Hepatic stellate cell (primary cell): ENCODE measurements at regions not wholly inside any gene's neighbourhood (a gene's known extent, or its start where the extent isn't known, plus 50 kb on each side); places are given as distances from the start of the nearest gene placed in this dataset.
A peak's percentile ranks its signal among the peaks of the same experiment; 100 is the strongest.
"Not testable (repeated sequence)": the region's sequence is repeated elsewhere in the genome, so short reads cannot be mapped to it uniquely, and the experiment has no call there.

ENCODE experiments used
- DNase-seq: peaks from one replicate; pipeline ENCODE4 v3.0.0; 2011; ENCODE audit warnings: low spot score

- DNase-seq = no peak
Observed at GRCh38 chr4:7141151-7141834, 51.0 kb upstream of the SORCS2 start.

DNA sequence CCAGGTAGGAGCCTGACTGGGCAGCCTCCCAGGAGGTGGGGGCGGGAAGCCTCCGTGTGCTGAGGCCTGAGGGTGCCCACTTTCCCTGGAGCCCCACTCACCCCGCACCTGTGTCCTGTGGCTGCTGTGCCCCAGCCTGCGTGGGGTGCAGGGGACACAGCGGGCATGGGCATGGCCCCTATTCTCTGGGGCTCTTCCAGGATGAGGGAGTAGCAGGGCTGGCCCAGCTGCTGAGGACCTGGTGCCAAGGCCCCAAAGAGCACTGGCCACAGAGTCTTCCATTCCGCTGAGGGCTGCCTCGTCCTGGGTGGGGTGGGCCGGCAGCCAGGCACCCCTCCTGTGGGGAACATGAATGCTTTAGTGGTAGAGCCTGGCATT, 51.7 kb upstream of the SORCS2 start:
- no peak for DNase-seq

DNA sequence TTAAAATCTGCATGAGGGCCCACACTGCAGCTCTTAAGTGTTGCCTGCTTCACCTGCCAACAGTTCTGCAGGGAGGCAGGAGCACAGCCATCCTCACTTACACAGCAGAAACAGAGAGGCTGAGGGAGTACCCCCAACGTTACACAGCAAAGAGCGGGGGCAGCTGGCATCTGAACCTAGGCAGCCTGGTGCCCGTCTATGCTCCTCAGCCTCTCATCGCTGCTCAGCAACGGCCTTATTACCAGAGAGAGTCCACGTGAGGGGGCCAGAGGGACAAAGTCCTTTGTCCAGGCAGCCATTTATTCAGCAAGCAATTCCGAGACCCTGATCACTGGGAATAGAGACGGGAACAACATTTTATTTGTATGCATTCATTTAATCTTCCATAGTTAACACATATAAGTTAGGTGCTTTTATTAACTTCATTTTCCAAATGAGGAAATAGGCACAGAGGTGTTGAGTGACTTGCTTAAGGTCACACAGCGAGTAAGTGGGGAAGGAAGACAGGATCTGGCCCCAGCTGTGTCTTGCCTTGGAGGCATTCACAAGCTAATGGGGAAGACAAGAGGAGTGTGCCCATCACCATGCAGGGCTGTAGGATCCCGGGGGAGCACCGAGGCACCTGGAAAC, 52.2 kb upstream of the SORCS2 start:
- DNase-seq = no peak

DNA sequence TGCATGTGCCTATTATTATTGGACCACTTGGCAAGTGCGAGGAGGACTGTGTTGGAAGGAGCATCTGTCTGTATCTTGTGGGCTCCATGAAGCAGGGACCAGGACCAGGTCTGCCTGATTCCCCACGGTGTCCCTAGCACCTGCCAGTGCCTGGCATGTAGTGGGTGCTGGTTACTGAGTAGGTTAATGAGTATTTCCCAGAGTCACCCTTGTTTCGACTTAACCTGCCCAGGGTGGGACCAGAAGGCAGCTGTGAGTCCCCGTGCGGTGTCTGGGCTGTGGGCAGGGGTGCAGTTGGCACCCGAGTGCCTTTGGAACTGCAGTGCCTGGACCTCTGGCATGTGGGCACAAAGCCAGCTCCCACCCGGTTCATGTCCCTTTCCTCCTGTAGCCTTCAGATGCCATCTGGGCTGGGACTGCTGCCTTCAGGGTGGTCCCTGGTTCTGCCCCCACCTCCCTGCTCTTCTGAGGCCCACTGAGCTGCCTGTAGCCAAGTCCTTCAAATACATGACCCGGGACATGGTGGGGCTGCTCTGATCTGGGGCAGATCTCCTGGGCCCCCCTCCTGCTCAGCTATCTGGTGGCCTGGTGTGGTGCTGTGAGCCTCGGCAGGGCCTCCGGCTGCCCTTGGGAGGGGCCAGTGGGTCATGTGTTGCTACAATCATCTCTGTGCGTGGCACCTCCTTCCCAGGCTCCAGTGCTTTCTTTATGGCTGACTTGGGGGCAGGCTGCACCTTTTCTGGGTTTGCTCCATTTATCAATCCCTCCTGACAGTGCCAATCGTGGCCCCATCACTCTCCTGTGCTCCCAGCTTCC, 53.0 kb upstream of the SORCS2 start:
- no peak for DNase-seq

GRCh38 chr4:7138223-7139166, 53.8 kb upstream of the SORCS2 start:
- no peak for DNase-seq

GRCh38 chr4:7137326-7138200, 54.8 kb upstream of the SORCS2 start:
- DNase-seq = no peak

GRCh38 chr4:7136351-7136750, 56.0 kb upstream of the SORCS2 start:
- no peak for DNase-seq

DNA sequence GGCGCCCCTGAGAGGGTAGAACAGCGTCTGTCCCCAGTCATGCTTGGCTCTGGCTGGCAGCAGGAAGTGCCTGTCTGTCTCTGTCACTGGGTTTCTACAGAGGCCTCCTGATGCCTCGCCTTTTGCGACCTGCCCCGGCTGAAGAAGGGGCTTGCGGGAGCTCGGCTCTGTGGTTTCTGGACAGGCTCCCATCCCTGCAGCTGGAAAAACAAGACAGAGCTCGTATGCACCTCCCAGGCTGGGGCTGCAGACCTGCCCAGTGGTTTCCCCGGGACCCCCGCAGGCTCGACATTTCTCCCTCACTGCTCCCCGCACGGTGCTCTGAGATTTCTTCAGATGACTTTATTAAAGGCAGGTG, 57.0 kb upstream of the SORCS2 start:
- peak; percentile 57 for DNase-seq

GRCh38 chr4:7134737-7135388, 57.5 kb upstream of the SORCS2 start:
- DNase-seq = peak; percentile 95

DNA sequence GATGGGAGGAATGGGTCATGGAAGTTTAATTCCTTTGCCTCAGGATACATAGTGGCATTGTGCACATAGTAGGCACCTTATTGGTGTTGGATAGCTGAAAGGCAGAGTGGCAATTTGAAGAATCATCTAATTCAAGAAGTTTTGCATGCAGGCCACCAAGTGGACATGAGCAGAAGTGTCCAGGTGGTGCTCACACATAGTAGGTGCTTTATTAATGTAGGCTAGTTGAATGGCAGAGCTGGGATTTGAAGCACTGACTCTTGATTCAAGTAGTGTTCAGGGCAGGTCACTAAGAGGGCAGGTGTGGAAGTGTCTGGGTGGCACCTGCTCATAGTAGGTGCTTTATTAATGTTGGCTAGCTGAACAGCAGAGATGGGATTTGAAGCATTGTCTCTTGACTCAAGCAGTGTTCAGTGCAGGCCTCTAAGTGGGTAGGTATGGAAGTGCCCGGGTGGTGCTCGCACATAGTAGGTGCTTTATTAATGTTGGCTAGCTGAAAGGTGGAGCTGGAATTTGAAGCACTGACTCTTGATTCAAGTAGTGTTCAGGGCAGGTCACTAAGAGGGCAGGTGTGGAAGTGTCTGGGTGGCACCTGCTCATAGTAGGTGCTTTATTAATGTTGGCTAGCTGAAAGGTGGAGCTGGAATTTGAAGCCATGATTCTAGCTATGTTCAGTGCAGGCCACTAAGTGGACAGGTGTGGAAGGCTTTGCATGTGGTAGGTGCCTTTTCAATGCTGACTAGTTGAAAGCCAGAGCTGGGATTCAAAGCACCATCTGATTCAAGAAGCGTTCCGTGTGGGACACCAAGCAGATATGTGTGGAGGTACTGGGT, 58.3 kb upstream of the SORCS2 start:
- not testable (repeated sequence) for DNase-seq

GRCh38 chr4:7132730-7133582, 59.4 kb upstream of the SORCS2 start:
- no peak for DNase-seq

DNA sequence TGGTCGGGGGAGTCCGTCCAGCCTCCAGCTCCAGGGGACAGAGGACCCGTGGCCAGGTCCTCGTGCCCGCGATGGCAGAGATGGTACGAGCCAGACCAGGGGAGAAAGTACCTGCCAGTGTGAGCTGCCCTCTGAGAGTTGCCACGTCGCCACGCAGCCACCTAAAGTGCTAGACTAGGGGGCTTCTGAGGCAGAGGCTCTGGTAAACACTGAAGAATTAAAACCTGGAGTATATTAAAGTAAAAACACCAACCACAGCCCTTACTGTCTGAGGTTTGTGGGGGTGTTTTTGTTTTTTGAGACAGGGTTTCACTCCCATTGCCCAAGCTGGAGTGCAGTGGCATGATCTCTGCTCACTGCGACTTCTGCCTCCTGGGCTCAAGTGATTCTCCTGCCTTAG, 60.1 kb upstream of the SORCS2 start:
- DNase-seq = no peak

GRCh38 chr4:7131498-7132031, 60.8 kb upstream of the SORCS2 start:
- DNase-seq = no peak

- DNase-seq = no peak
Observed at GRCh38 chr4:7130621-7131211, 61.6 kb upstream of the SORCS2 start.

DNA sequence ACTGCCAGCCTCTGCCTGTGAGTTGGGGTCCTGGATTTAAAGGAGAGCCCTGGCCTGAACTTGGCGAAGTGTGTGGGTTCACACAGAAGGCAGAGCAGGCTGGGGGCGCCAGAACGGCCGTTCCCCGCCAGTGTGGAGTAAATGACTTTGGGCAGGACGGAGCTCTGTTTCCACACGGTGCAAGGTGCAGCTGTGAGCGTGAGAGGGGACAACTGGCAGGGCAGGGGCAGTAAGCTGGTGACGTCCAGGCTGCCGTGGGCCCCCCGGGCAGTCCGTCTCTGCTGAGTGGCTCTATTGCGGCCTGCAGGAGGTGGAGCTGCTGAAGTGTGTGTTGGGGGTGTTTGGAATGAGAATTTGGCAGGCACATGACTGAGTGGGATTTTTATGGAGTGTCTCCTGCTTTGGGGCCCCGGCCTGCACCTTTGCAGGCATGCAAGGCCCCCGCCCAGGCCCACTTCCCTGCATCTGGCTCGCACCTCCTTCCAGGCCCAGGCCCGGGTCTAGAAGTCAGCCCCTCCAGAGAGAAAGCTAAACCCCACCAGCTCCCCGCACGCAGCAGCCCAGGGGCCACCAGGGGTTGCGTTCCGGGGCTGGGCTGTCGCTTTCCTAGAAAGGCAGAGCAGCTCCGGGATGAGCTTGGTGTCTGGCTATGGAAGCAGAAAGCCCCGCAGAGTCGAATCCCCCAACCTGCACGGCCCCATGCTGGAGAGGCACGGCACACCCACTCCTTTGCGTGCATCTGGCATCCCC, 62.2 kb upstream of the GRPEL1 start:
- DNase-seq = no peak

DNA sequence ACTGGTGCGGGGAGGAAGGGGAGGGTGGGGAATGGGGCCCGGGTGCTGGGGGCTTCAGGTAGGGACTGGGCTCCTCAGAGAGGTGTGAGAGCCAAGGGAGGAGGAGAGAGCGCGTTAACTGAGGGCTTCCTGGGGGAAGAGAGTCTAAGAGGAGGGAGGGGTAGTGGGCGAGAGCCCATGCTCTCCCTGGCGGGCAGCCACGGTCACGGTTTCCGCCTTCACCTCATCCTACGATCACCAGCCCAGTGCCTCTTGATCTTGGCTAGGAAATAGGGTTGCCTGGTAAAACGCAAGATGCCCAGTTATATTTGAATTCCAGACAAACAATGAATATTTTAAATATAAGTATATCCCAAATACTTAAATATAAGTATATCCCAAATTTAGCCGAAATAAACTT, 60.8 kb upstream of the GRPEL1 start:
- no peak for DNase-seq

- no peak for DNase-seq
Observed at GRCh38 chr4:7128234-7128633, 60.4 kb upstream of the GRPEL1 start.
